NCI-H748 treated with DMSO at 0.1 percent for 48 hours (cell line): ENCODE measurements at regions not wholly inside any gene's neighbourhood (a gene's known extent, or its start where the extent isn't known, plus 50 kb on each side); places are given as distances from the start of the nearest gene placed in this dataset.

Source experiments
- DNase-seq: peaks from one replicate; lab custom pipeline; 2025; lab: John Stamatoyannopoulos, UW

- DNase-seq = no peak
These were observed 1087.1 kb downstream of the C4orf33 start for GRCh38 chr4:130183096-130183495.

- DNase-seq = no peak
These were observed 1087.8 kb downstream of the C4orf33 start for GRCh38 chr4:130183766-130184165.

GRCh38 chr4:130185123-130185522, 1089.2 kb downstream of the C4orf33 start:
- no peak for DNase-seq

GRCh38 chr4:130186931-130187330, 1091.0 kb downstream of the C4orf33 start:
- DNase-seq = no peak

GRCh38 chr4:130187587-130187986, 1091.6 kb downstream of the C4orf33 start:
- DNase-seq = no peak

GRCh38 chr4:130192787-130193186, 1096.8 kb downstream of the C4orf33 start:
- no peak for DNase-seq

GRCh38 chr4:130197946-130198345, 1102.0 kb downstream of the C4orf33 start:
- no peak for DNase-seq

GRCh38 chr4:130203571-130203970, 1107.6 kb downstream of the C4orf33 start:
- no peak for DNase-seq

GRCh38 chr4:130210864-130211263, 1114.9 kb downstream of the C4orf33 start:
- peak; percentile 28 for DNase-seq

- no peak for DNase-seq
These were observed 1118.3 kb downstream of the C4orf33 start for GRCh38 chr4:130214268-130214667.

- DNase-seq = no peak
These were observed 1137.6 kb downstream of the C4orf33 start for GRCh38 chr4:130233377-130234047.

GRCh38 chr4:130238121-130238520, 1142.2 kb downstream of the C4orf33 start:
- DNase-seq = no peak

- no peak for DNase-seq
These were observed 1153.0 kb downstream of the C4orf33 start for GRCh38 chr4:130249002-130249401.

GRCh38 chr4:130257271-130257670, 1161.3 kb downstream of the C4orf33 start:
- DNase-seq = no peak

GRCh38 chr4:130266814-130267213, 1170.9 kb downstream of the C4orf33 start:
- no peak for DNase-seq

GRCh38 chr4:130288576-130288975, 1192.6 kb downstream of the C4orf33 start:
- DNase-seq = no peak

GRCh38 chr4:130293692-130294091, 1197.7 kb downstream of the C4orf33 start:
- no peak for DNase-seq

- DNase-seq = no peak
These were observed 1200.5 kb downstream of the C4orf33 start for GRCh38 chr4:130296448-130296847.

- DNase-seq = no peak
These were observed 1210.6 kb downstream of the C4orf33 start for GRCh38 chr4:130306566-130306965.

- DNase-seq = no peak
These were observed 1213.3 kb downstream of the C4orf33 start for GRCh38 chr4:130309221-130309620.

GRCh38 chr4:130322439-130322838, 1226.5 kb downstream of the C4orf33 start:
- DNase-seq = no peak

- no peak for DNase-seq
These were observed 1233.1 kb downstream of the C4orf33 start for GRCh38 chr4:130329036-130329435.

GRCh38 chr4:130333241-130333759, 1237.3 kb downstream of the C4orf33 start:
- DNase-seq = no peak
